ENCODE measurements at regions not wholly inside any gene's neighbourhood (a gene's known extent, or its start where the extent isn't known, plus 50 kb on each side); places are given as distances from the start of the nearest gene placed in this dataset.

DNA sequence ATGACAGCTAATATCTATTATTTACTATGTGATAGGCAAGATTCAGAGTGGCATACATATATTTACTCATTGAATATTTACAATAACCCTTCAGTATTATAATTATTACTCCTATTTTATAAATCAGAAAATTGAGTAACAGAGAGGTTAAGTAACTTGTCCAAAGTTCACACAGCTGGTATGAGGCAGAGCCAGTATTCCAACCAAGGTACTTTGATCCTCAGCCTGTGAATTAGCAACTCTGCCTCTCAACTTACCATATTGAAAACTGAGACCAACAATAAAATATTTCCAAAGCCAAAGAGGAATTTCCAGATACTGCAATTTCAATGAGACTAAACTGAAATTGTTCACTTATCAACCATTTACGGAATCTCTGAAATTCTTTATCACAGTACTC lies 67.9 kb upstream of the TSLP start:
- dilution Hi-C loops (cut with MboI; ENCODE audit: extremely low pct_ligation_motif_present, low sequenced_read_pairs), result no loop called here
- DNase-seq (ENCODE audit: low read depth, low spot score), result no peak
- H3K27ac ChIP-seq (ENCODE audit: control insufficient read depth, insufficient read depth, low read length), result no peak overlapping the region
- FAIRE-seq, result no peak
- H3K27me3 ChIP-seq (ENCODE audit: control insufficient read depth, extremely low read depth, insufficient read depth, low read length), result no peaks in the 10 kb centered on the region
- H3K4me3 ChIP-seq (ENCODE audit: control insufficient read depth in 2 of 3, extremely low read depth in 1 of 3, insufficient read depth in 2 of 3, low read depth in 1 of 3, low read length in 3 of 3), result no peak overlapping the region
- no peaks in the 10 kb centered on the region for H3K9me1 ChIP-seq (ENCODE audit: control insufficient read depth, extremely low read depth, insufficient read depth, low read length)
- H3K9ac ChIP-seq (ENCODE audit: control insufficient read depth, extremely low read depth, insufficient read depth, low read length), result no peak overlapping the region
- no peak overlapping the region for H2AFZ ChIP-seq (ENCODE audit: control insufficient read depth, low read length)
- H3K9me3 ChIP-seq (ENCODE audit: control insufficient read depth, low read depth, low read length), result no peaks in the 10 kb centered on the region
- no peak for TF ChIP-seq CTCF (optimal IDR thresholded peaks at IDR 0.05 in 1 of 3, IDR thresholded peaks at IDR 0.05 in 1 of 3, conservative IDR thresholded peaks at IDR 0.05 in 1 of 3; ENCODE audit: extremely low read depth in 1 of 3, insufficient read depth in 2 of 3, low read length in 3 of 3)
- TF ChIP-seq EZH2 (IDR thresholded peaks at IDR 0.05; ENCODE audit: low read length), result no peak
- H3K4me2 ChIP-seq (ENCODE audit: control insufficient read depth, extremely low read depth, insufficient read depth, low read depth, low read length), result no peak overlapping the region
- no peaks in the 10 kb centered on the region for H3K79me2 ChIP-seq (ENCODE audit: control insufficient read depth, insufficient read depth, low read length)
- H3K4me1 ChIP-seq (ENCODE audit: control insufficient read depth, extremely low read depth, insufficient read depth, low read length), result no peaks in the 10 kb centered on the region
- H3K36me3 ChIP-seq (ENCODE audit: control insufficient read depth in 2 of 2, extremely low read depth in 1 of 2, insufficient read depth in 2 of 2, low read length in 2 of 2), result no peaks in the 10 kb centered on the region
- no peaks in the 10 kb centered on the region for H4K20me1 ChIP-seq (ENCODE audit: control insufficient read depth, extremely low read depth, insufficient read depth, low read length)

GRCh38 chr5:111004291-111004690 lies 67.2 kb upstream of the TSLP start:
- Histone ChIP-seq H3K27ac (ENCODE audit: control insufficient read depth, insufficient read depth, low read length) (no peak overlapping the region), H3K9ac (ENCODE audit: control insufficient read depth, extremely low read depth, insufficient read depth, low read length) (no peak overlapping the region), H3K9me3 (ENCODE audit: control insufficient read depth, low read depth, low read length) (no peaks in the 10 kb centered on the region), H3K9me1 (ENCODE audit: control insufficient read depth, extremely low read depth, insufficient read depth, low read length) (no peaks in the 10 kb centered on the region), H2AFZ (ENCODE audit: control insufficient read depth, low read length) (no peak overlapping the region), H3K4me3 (ENCODE audit: control insufficient read depth in 2 of 3, extremely low read depth in 1 of 3, insufficient read depth in 2 of 3, low read depth in 1 of 3, low read length in 3 of 3) (no peak overlapping the region), H3K79me2 (ENCODE audit: control insufficient read depth, insufficient read depth, low read length) (no peaks in the 10 kb centered on the region), H3K36me3 (ENCODE audit: control insufficient read depth in 2 of 2, extremely low read depth in 1 of 2, insufficient read depth in 2 of 2, low read length in 2 of 2) (no peaks in the 10 kb centered on the region), H4K20me1 (ENCODE audit: control insufficient read depth, extremely low read depth, insufficient read depth, low read length) (no peaks in the 10 kb centered on the region), H3K27me3 (ENCODE audit: control insufficient read depth, extremely low read depth, insufficient read depth, low read length) (no peaks in the 10 kb centered on the region), H3K4me1 (ENCODE audit: control insufficient read depth, extremely low read depth, insufficient read depth, low read length) (no peaks in the 10 kb centered on the region), H3K4me2 (ENCODE audit: control insufficient read depth, extremely low read depth, insufficient read depth, low read depth, low read length) (no peak overlapping the region)
- TF ChIP-seq CTCF (optimal IDR thresholded peaks at IDR 0.05 in 1 of 3, IDR thresholded peaks at IDR 0.05 in 1 of 3, conservative IDR thresholded peaks at IDR 0.05 in 1 of 3; ENCODE audit: extremely low read depth in 1 of 3, insufficient read depth in 2 of 3, low read length in 3 of 3) (no peak), EZH2 (IDR thresholded peaks at IDR 0.05; ENCODE audit: low read length) (no peak)
- no peak for FAIRE-seq
- no peak for DNase-seq (ENCODE audit: low read depth, low spot score)
- dilution Hi-C loops (cut with MboI; ENCODE audit: extremely low pct_ligation_motif_present, low sequenced_read_pairs), result no loop called here
